ENCODE measurements at regions not wholly inside any gene's neighbourhood (a gene's known extent, or its start where the extent isn't known, plus 50 kb on each side); places are given as distances from the start of the nearest gene placed in this dataset.
"Not testable (repeated sequence)": the region's sequence is repeated elsewhere in the genome, so short reads cannot be mapped to it uniquely, and the experiment has no call there.

GRCh38 chr9:16064771-16065170 lies 511.9 kb downstream of the CCDC171 start:
- H3K4me1 Mint-ChIP-seq (ENCODE audit: unreplicated experiment) = peaks cover 22% of the 10 kb centered on the region
- no peaks in the 10 kb centered on the region for H3K9me3 Mint-ChIP-seq
- TF ChIP-seq, protein P1, sequence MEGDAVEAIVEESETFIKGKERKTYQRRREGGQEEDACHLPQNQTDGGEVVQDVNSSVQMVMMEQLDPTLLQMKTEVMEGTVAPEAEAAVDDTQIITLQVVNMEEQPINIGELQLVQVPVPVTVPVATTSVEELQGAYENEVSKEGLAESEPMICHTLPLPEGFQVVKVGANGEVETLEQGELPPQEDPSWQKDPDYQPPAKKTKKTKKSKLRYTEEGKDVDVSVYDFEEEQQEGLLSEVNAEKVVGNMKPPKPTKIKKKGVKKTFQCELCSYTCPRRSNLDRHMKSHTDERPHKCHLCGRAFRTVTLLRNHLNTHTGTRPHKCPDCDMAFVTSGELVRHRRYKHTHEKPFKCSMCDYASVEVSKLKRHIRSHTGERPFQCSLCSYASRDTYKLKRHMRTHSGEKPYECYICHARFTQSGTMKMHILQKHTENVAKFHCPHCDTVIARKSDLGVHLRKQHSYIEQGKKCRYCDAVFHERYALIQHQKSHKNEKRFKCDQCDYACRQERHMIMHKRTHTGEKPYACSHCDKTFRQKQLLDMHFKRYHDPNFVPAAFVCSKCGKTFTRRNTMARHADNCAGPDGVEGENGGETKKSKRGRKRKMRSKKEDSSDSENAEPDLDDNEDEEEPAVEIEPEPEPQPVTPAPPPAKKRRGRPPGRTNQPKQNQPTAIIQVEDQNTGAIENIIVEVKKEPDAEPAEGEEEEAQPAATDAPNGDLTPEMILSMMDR (conservative IDR thresholded peaks at IDR 0.05) = no peak
- no peak for DNase-seq (ENCODE audit: extremely low spot score, unreplicated experiment)
- no peak overlapping the region for H3K4me3 Mint-ChIP-seq
- H3K36me3 Mint-ChIP-seq = no peaks in the 10 kb centered on the region
- no peaks in the 10 kb centered on the region for H3K27me3 Mint-ChIP-seq
- no peak overlapping the region for H3K27ac Mint-ChIP-seq

DNA sequence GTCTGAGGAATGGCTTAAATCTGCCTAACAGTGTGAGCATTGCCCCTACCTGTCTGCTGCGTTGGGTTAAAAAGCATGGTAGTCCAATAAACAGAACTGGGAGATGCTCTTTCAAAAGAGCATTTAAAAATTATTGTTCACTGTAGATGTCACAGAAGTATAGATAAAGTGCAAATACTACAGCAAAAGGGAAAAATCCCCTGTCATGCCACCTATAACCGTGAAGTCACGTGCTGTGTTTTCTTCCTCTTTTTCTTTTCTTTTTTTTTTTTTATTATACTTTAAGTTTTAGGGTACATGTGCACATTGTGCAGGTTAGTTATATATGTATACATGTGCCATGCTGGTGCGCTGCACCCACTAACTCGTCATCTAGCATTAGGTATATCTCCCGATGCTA lies 513.4 kb downstream of the CCDC171 start:
- not testable (repeated sequence) for H3K36me3 Mint-ChIP-seq; DNase-seq (ENCODE audit: extremely low spot score, unreplicated experiment); H3K27ac Mint-ChIP-seq; H3K9me3 Mint-ChIP-seq; H3K27me3 Mint-ChIP-seq; H3K4me3 Mint-ChIP-seq
- peaks cover 31% of the 10 kb centered on the region for H3K4me1 Mint-ChIP-seq (ENCODE audit: unreplicated experiment)

GRCh38 chr9:16068476-16068875 lies 515.6 kb downstream of the CCDC171 start:
- Mint-ChIP-seq H3K4me3 (no peak overlapping the region), H3K27me3 (no peaks in the 10 kb centered on the region), H3K9me3 (peaks cover 6% of the 10 kb centered on the region), H3K36me3 (no peaks in the 10 kb centered on the region), H3K4me1 (ENCODE audit: unreplicated experiment) (peaks cover 33% of the 10 kb centered on the region), H3K27ac (no peak overlapping the region)
- no peak for DNase-seq (ENCODE audit: extremely low spot score, unreplicated experiment)
- TF ChIP-seq, protein P1 (conservative IDR thresholded peaks at IDR 0.05) = no peak

- H3K27ac Mint-ChIP-seq = no peak overlapping the region
- H3K4me3 Mint-ChIP-seq = no peak overlapping the region
- peaks cover 6% of the 10 kb centered on the region for H3K9me3 Mint-ChIP-seq
- H3K27me3 Mint-ChIP-seq = no peaks in the 10 kb centered on the region
- no peak for DNase-seq (ENCODE audit: extremely low spot score, unreplicated experiment)
- H3K36me3 Mint-ChIP-seq = no peaks in the 10 kb centered on the region
- TF ChIP-seq, protein P1 (conservative IDR thresholded peaks at IDR 0.05) = no peak
- peaks cover 29% of the 10 kb centered on the region for H3K4me1 Mint-ChIP-seq (ENCODE audit: unreplicated experiment)
These were observed 516.4 kb downstream of the CCDC171 start for GRCh38 chr9:16069249-16069648.

GRCh38 chr9:16069671-16070454 lies 517.0 kb downstream of the CCDC171 start:
- no peak overlapping the region for H3K4me3 Mint-ChIP-seq
- TF ChIP-seq, protein P1 (conservative IDR thresholded peaks at IDR 0.05) = no peak
- peak overlapping the region; percentile 33 for H3K27ac Mint-ChIP-seq
- H3K36me3 Mint-ChIP-seq = no peaks in the 10 kb centered on the region
- H3K9me3 Mint-ChIP-seq = peaks cover 6% of the 10 kb centered on the region
- H3K4me1 Mint-ChIP-seq (ENCODE audit: unreplicated experiment) = peaks cover 22% of the 10 kb centered on the region
- H3K27me3 Mint-ChIP-seq = no peaks in the 10 kb centered on the region
- no peak for DNase-seq (ENCODE audit: extremely low spot score, unreplicated experiment)

GRCh38 chr9:16070455-16071145 lies 517.8 kb downstream of the CCDC171 start:
- peaks cover 17% of the 10 kb centered on the region for H3K4me1 Mint-ChIP-seq (ENCODE audit: unreplicated experiment)
- no peaks in the 10 kb centered on the region for H3K27me3 Mint-ChIP-seq
- no peak overlapping the region for H3K4me3 Mint-ChIP-seq
- DNase-seq (ENCODE audit: extremely low spot score, unreplicated experiment) = no peak
- H3K27ac Mint-ChIP-seq = no peak overlapping the region
- H3K9me3 Mint-ChIP-seq = peaks cover 6% of the 10 kb centered on the region
- TF ChIP-seq, protein P1 (conservative IDR thresholded peaks at IDR 0.05) = no peak
- H3K36me3 Mint-ChIP-seq = no peaks in the 10 kb centered on the region
